Activated CD4-positive, alpha-beta T cell treated with anti-CD3 and anti-CD28 coated beads, Interleukin-2, Interleukin-6, amounts not matched to agents 100 ng/mL and 50 ng/mL, durations not matched to agents 16 hours and 8 hours (primary cell): ENCODE measurements at regions not wholly inside any gene's neighbourhood (a gene's known extent, or its start where the extent isn't known, plus 50 kb on each side); places are given as distances from the start of the nearest gene placed in this dataset.

Experiments
- DNase-seq: peaks from one replicate; pipeline ENCODE4 v3.0.0-alpha.2; 2020

DNA sequence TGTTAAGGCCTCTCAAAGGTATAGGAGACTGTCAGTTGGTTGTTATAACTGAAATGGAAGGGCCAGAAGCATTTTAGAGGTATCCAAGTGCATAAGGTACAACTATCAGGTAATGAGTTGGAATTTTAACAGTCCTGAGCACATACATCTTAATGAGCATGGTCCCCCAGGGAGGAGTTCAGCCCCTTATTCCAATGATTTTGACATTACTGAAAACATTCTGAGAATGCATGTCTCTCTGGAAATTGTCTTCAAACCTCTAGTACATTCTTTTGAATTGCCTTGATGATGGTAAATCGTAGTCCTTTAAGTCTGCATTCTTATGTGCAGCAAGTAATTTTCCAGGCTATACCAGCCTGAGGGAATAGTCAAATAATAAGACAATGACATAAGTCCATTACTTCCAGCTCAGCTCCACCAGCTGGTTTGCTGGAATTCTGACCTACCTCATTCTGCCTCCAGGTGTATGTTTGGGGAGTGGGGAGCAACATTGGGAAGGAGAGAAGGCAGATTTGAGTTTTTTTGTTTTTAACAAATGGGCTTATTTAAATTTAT lies 239.2 kb downstream of the MSRB3 start:
- DNase-seq: no peak

DNA sequence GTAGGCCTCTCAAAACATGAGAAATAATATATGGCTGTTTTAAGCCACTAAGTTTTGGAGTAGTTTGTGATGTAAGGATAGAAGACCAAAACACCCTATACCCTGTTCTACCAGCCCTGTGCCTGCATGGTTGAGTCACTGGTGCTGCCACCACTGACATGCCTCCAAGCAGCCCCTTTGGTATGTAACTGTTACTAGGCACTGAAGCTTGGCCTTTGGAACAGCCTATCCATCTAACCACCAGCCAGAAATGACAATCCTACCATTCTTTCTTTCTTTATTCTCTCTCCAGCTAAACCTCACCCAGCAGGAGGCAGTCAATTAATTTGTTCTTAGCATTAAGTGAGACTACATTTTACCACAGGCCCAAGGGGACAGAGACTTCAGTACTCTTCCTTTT lies 240.3 kb downstream of the MSRB3 start:
- DNase-seq: no peak

DNA sequence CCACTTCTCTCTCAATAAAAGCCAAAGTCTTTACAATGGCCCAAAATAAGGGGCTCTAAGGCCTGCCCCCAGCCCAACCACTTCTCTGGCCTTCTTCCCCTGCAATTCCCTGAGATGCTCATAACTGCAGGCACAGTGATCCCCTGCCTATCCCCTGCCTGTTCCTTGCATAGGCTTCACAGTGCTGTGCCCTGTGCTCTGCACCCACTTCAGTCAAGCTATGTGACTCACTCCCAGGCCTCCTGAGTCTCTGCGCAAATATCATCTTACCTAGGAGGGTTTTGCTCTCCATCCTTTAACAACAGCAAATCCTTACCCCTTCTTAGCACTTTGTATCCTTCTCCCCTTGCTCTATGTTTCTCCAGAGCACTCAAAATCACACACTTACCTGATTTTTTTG lies 242.2 kb downstream of the MSRB3 start:
- DNase-seq: no peak

DNA sequence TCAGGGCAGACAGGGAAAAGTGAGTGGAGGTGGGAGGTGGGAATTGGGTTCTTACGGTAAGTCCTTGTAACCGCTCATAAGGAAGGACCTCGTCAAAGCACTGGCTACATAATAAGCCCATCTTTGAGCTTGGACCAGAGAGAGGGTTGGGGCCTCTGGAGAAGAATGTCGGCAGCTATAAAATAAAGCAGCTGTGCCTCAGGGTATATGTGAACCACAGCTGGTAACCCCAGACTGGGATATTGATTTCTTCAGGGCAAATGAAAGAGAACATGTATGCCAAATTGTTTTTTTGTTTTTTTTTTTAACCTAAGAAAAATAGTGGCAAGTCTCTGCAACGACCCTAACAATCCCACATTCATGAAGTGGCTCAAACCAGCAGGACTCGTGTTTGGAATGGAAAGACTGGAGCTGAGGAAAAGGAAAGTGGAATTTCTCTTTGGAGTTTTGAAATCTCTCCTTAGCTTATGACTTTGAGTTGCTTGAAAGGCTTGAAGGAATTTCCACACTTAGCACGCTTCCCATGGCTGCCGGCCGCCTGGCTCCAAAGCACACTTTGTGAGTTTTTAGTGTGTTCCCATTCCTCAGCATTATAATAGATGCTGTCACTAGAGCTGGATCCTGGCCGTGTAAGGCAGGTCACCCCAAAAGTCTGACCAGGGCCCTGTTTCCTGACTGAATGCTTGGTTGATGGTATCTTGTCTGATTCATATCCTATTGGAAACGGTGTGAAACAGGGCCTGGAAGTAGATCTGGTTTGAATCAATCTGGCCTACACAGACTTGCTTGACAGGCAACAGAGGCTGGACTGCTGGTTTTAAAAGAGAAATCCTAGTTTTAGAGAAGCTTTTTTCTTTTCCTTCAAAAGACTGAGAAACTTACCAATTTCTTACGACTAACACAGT lies 244.7 kb downstream of the MSRB3 start:
- no peak for DNase-seq

DNA sequence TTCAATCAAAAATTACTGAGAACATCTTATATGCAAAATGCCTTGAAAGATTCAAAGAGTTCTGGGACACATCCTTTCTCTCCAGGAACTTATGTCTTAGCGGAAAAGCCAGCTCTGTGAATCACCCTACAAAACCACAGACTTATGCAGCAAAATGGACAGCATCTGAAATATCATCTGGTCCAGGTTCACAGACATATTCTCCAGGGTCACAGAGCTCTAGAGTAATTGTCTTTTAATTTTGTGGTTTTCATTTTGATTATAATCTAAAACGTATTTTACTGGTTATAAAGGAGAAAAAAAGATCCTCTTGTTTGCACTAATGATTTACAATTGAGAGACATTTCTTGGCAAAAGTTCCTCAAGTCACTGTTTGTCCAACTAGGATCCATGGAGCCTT lies 246.2 kb downstream of the MSRB3 start:
- no peak for DNase-seq

DNA sequence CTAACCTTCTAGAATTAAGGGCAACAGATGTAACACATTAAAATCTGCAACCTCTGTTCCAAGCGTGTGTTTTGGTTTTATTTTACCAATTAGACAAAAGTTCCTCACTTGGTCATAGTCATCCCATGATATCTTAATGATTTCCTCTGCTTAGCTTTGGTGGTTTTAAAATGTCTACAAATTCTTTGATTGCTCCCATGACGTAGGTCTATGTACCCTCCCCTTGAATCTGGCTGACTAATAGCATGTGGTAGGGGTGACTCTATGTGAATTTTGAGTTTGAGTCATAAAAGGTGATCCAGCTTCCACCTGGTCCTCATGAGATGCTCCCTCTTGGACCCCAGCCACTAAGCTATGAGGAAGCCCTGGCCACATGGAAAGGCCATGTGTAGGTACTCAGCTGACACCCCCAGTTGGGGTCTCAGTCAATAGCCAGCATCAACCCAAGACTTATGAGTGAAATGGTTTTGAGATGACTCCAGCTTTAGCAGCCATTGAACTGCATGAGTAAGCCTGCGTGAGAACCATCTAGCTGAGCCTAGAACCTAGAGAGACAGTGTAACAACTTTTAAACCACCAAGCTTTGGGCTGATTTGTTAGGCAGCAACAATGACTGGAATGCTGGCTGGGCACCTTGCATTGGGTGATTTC lies 247.1 kb downstream of the MSRB3 start:
- no peak for DNase-seq

DNA sequence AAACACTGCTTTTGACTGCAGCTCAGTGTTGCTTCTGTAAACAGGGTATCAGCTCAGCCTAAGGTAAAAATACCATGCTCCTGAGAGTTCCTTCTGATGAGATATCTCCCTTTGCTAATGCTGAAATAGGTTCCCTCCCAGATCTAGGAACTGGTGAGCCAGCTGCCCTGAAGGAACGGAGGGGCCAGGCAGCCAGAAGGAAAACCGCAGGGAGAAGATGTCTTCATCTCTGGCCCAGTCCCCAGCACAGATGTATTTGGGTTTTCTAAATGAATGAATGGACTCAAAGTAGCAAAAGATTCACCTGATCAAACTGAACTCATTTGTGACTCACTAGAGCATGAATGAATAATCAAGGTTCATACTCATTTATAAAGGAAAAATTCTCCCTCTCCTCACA lies 247.8 kb downstream of the MSRB3 start:
- no peak for DNase-seq

DNA sequence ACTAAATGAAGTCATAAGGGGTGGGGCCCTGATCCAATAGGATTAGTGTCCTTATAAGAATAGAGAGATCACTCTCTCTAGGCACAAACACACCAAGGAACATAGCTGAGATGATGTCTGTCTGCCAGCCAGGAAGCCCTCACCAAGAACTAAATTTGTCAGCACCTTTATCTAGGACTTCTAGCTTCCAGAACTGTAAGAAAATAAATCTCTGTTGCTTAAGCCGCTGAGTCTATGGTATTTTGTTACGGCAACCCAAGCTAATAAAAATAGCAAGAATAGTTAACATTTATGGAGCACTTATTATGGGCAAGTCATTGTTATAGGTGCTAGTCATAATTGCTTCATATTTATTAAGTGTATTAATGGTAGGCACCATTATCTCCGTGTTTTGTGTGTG lies 249.6 kb downstream of the MSRB3 start:
- no peak for DNase-seq

DNA sequence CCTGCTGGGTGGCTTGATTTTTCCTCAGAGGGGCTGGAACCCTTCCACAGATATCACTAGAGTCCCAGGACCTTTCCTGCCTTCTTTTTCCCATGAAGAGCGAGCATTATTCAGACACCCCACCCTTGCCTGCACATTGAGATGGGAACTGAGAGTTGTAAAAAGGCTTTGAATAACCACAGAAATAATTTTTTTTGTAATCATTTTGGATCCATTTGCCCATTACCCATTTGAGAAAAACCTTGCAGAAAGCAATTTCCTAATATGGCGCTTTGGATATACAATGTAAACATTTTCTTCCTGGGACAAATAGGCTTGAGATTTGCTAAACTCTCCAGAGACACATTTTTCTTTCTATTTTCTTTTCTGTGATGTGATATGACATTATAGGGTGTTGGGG lies 250.6 kb downstream of the MSRB3 start:
- DNase-seq: no peak

DNA sequence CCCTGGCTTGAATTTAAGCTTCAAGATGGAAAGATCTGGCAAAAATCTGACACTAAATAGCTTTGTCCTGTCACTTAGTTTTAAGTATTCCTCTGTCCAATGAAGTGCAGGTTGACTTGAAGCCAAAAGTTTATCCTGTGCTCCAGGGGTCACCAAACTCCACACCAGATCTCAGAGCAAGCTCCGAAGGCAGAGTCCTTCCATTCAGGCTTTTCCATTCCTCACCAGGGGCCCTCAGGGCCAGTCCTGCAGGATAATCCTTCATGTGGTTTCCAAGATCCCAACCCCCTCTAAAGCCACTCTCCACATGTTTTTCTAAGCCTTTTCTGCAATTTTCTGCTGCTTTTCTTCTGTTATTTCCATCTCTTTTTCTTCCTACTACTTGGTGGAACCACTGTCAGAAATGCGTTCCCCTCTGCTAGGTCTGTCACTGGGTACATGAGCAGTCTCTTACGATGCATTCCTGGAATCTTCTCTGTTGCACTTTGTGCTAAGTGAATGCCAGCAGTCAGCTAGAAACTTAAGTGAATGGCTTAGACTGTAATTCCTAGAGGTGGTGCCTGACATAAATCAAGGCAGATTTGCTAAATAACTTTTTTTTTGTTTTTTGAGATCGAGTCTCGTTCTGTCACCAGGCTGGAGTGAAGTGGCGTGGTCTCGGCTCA lies 251.4 kb downstream of the MSRB3 start:
- DNase-seq: no peak

DNA sequence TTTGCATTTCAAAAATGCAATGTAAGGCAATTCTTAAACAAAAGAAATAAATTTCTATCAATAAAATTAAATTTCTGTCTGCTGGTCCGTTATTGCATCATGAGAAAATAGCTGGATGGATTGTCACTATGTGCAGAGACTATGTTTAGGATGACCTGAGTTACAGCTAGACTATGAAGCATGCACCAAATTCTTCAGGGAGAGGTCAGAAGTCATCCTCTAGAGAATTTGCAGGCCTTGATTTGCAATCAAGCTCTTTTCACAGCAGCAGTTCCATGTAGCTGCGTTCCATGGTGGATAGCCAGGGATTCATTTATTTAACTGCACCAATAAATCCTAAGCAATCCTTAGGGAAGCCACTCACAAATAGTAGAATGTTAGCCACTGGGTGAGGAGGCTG lies 253.7 kb downstream of the MSRB3 start:
- DNase-seq: no peak

DNA sequence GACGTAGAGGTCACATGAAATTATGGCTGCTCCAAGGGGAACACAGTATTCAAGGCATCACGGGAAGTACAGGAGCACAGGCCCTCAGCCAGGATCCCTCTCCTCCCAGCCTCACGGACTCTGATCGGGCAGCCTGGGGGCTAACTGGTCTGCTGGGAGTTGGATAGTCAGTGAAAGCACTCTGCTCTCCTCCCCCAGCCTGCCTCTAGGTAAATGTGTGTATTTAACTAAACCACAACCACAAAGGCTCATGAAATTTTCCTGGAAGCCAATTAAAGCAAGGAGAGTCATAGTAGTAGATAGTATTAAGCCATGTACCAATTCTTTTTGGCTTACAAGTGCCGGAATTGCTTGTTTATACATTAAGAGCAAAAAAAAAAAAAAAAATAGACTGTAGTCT lies 254.3 kb downstream of the MSRB3 start:
- no peak for DNase-seq

DNA sequence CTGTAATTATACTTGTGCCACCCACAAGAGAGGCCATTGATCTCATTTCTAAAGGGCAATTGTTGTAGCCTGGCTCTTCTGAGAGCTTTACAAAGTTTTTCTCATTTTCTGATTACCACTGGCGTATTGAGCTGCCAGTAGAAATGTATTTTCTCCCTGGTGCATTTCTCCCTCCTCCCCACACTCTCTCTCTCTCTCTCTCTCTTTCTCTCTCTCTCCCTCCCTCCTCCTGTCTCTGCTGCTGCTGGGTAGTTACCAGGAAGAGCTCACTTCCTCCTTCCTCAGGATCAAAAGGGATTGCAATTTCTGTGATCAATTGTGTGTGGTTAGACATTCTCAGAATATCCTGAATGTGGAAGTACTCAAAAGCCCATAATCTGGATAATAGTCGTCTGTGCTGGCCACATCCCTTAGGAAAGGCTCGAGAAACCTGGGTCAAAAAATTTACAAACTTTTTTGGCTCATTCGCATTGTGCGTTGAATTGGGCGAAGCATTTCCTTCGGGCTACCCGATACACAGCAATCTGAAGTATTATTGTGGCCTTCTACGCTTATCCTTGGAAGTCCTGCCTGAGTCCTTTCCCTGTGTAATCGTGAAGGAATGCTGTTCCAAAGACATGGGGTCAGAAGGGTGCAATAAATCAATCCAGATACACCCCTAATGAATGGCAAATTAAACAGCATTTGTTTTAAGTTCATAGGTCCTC lies 254.8 kb downstream of the MSRB3 start:
- DNase-seq: no peak

DNA sequence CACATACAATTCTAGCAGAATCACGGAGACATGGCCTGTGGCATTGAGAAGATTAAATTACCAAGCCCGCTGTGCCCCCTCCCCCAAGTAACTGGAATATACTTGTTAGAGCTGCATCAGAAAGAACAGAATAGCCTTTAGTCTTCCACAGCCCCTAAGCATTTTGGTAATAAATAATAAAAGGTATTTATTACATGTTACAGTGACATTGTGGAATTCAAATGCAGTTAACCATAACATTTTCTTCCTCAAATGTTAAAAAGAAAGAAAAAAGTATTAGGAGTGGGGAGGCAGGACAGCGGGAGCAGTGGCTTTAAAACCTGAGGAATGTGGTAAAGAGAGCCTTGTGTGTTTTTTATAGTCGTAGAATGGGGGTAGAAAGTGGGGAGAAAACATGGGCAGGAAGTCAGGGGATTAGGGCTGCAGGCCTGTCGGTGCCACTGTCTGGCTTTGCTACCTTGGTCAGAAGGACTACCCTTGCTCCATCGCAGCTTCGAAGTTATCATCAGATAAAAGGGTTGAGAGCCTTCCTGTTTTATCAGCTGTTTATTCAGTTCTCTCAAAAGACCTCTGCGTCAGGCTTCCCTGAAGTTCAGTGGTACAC lies 255.9 kb downstream of the MSRB3 start:
- no peak for DNase-seq

DNA sequence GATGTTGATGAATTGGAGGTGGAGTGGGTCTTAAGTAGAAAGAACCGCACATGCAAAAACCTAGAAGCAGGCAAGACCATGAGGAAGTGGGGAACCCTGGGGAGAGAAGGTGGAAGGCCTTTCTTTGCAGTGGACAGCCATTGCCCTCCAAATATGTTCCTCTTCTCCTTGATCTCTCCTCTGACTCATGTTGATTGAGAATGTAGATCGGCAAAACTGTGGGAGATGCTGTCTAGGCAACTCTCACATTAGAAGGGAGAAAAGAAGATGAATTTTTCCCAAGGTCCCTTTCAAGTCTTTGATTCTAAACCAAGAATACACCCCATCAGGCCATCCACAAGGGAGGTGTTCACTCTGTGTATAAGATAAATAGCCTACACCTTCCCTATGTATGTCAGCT lies 257.5 kb downstream of the MSRB3 start:
- no peak for DNase-seq

DNA sequence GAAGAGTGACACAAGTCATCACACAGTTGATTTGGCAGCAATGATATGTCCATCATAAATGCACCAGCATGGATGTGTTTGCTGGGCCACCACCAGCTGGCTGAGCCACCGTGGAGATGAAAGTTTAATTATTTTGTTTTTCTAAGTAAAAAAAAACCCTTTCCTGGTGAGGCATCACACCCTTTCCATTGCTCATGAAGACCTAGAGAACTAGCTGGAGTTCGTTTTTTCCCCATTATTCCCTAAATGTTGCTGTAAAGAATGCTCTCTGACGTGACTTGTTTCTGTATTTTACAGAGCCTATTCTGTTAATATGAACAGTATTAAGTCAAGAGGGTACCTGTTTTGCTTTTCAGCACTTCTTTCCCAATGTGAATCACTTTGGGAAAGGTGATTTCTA lies 257.9 kb downstream of the MSRB3 start:
- no peak for DNase-seq

DNA sequence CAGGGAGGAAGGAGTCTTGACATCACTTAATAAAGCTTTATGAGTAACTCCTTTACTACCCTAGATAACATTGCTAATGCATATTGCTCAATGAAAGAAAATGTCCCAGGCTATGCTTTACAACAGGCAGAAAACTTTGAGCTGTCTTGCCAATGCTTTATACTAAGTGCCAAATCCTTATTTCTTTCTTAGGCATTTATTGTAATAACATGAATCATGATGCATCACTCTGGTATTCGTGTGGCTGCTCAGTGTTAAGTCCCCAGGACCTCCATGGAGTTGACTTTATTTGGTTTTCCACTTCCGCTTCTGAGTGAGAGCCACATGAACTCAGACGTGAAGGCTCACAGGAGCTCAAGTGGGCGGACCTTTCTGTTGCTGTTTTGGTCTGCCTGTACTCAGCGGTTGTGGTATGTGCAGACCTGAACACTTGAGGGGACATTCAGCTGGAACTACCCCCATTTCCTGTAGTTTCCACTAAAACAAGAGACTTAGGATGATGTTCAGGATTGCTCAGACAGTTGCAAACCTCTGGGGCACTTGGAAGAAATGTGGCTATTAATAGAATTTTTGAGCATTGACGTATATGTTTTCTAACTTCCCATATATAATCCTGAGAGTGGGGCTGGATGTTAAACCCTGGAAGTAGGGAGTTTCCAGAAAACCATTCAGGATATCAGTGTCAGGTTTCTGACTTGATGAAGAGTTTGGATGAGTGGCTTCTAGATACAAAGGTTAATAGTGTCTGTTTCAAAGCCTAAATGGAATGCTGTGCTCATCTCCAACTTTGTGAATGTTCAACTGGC lies 258.6 kb downstream of the MSRB3 start:
- DNase-seq: no peak

DNA sequence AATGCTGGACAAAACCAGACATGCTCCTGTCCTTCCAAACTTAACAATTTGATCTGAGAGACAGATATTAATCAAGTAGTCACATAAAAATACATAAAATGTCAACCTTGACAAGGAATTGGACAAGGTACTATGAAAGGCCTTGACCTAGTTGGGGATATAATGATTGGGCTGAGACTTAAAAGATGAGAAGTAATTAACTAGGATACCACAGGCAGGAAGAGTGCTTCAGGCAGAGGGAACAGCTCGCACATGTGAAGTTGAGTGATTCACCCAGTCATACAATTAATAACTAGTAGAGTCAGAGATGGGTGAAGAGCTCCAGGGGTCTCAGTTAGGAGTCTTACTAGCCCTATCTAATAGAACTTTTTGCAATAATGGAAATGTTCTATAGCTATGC lies 259.5 kb downstream of the MSRB3 start:
- no peak for DNase-seq

DNA sequence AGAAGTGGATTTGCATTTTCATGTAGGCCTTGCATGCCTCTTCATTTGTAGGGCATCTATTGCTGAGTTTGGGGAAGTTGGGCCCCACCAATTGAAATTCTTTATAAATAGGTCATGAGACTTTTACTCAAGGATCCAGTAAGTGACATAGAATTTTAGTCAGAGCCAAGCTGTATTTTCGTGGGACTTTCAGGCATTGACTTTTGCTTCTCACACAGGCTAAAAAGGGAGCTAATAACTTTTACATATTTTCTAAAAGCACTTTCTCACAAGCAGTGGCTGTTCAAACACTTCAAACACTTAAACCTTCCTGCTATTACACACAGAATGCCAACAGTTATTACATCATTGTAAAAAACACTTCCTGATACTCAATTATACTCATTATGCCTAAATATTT lies 260.5 kb downstream of the MSRB3 start:
- no peak for DNase-seq

DNA sequence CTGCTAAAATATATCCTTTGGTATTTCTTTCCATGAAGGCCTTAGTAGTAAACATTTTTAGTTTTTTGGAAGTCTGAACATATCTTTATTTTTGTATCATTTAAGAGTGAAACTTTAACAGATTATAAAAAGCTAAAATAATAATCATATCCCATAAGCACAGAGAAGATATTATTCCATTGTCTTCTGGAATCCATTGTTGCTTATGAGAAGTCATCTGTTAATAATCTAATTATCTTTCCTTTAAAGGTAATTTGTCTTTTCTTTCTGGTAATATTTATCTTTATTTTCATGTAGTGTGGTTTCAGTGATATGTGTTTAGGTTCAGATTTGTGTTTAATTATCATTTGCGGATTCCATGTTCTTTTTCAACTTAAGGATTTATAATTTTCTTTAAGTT lies 261.7 kb downstream of the MSRB3 start:
- DNase-seq: no peak

DNA sequence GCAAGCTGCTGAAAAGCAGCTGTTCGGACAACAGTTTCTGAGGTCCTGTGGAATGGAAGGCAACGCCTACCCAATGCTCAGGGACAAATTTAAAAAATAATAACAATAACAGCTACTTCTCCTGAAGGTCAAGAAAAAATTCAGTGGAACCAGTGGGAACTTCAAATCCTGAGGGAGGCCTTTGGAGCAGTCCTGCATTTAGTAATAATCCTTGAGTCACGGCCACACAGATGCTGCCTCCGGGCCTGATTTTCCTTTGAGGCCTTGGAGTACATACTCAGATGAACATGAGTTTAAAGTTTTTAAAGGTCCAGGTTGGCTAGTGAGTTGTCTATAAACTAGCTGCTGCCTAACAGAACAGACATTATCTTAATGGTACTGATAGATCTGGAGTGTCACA lies 268.0 kb downstream of the MSRB3 start:
- no peak for DNase-seq
